DOHH2 (cell line): ENCODE measurements at regions not wholly inside any gene's neighbourhood (a gene's known extent, or its start where the extent isn't known, plus 50 kb on each side); places are given as distances from the start of the nearest gene placed in this dataset.

Experiments used
- H3F3A ChIP-seq: fragments of 200-600 bp; sonication (generic), shearing (Covaris generic); 2 replicates; pipeline ENCODE4 v1.6.0; 2016; ENCODE audit warnings: antibody characterized with exemption, mild to moderate bottlenecking; ENCODE audit not compliant: control insufficient read depth, insufficient read depth
- H3K27ac ChIP-seq: fragments of 200-600 bp; sonication (generic); 2 replicates; pipeline ENCODE4 v1.5.1; 2014; ENCODE audit warnings: low read depth, mild to moderate bottlenecking, low read length, moderate library complexity
- H3K27me3 ChIP-seq: fragments of 200-600 bp; sonication (generic); 2 replicates; pipeline ENCODE4 v1.6.1; 2014; ENCODE audit warnings: mild to moderate bottlenecking, low read length, mixed read lengths; ENCODE audit not compliant: control insufficient read depth
- H3K36me3 ChIP-seq: fragments of 200-600 bp; sonication (generic); 2 replicates; pipeline ENCODE4 v1.6.1; 2014; ENCODE audit warnings: mild to moderate bottlenecking, low read length, moderate library complexity, mixed read lengths; ENCODE audit not compliant: control insufficient read depth
- H3K4me1 ChIP-seq: fragments of 200-600 bp; sonication (generic); 2 replicates; pipeline ENCODE4 v1.6.1; 2014; ENCODE audit warnings: mild to moderate bottlenecking, low read length, mixed read lengths; ENCODE audit not compliant: control insufficient read depth
- H3K4me2 ChIP-seq: fragments of 200-600 bp; sonication (generic); 2 replicates; pipeline ENCODE4 v1.6.0; 2014; ENCODE audit warnings: mild to moderate bottlenecking, low read length, moderate library complexity
- H3K4me3 ChIP-seq: fragments of 200-600 bp; sonication (generic); 2 replicates; pipeline ENCODE4 v1.5.1; 2014; ENCODE audit warnings: mild to moderate bottlenecking, low read length, mixed read lengths
- H3K79me2 ChIP-seq: fragments of 200-600 bp; sonication (generic); 2 replicates; pipeline ENCODE4 v1.6.1; 2014; ENCODE audit warnings: mild to moderate bottlenecking, low read length, mixed read lengths; ENCODE audit not compliant: control insufficient read depth
- H3K9me2 ChIP-seq: fragments of 200-600 bp; sonication (generic); replicated peaks from 2 replicates; pipeline ENCODE4 v1.6.1; 2014; ENCODE audit warnings: mild to moderate bottlenecking, low read length, mixed read lengths; ENCODE audit not compliant: control insufficient read depth
- H3K9me3 ChIP-seq: fragments of 200-600 bp; sonication (generic); 2 replicates; pipeline ENCODE4 v1.6.1; 2014; ENCODE audit warnings: antibody characterized with exemption, low read length, mixed read lengths; ENCODE audit not compliant: control insufficient read depth, insufficient read depth
- H4K20me1 ChIP-seq: fragments of 200-600 bp; sonication (generic); 2 replicates; pipeline ENCODE4 v1.6.0; 2014; ENCODE audit warnings: low read depth, mild to moderate bottlenecking, antibody characterized with exemption, low read length, moderate library complexity; ENCODE audit not compliant: control insufficient read depth, insufficient read depth
- CTCF ChIP-seq: fragments of 200-600 bp; sonication (generic); IDR thresholded peaks from one replicate; pipeline ENCODE4 v1.5.1; 2014; ENCODE audit warnings: antibody characterized with exemption, mild to moderate bottlenecking, low read depth, low read length; ENCODE audit not compliant: poor library complexity, severe bottlenecking
- EZH2phosphoT487 ChIP-seq: fragments of 200-600 bp; sonication (generic); IDR thresholded peaks from 2 replicates; pipeline ENCODE4 v1.6.1; 2017; ENCODE audit warnings: borderline replicate concordance, mild to moderate bottlenecking, antibody characterized with exemption, low read length, moderate library complexity, mixed read lengths

- no peak overlapping the region for H3K4me3 ChIP-seq
- H3K4me1 ChIP-seq, result no peaks in the 10 kb centered on the region
- no peaks in the 10 kb centered on the region for H3K36me3 ChIP-seq
- no peaks in the 10 kb centered on the region for H3F3A ChIP-seq
- H3K79me2 ChIP-seq, result no peaks in the 10 kb centered on the region
- H3K9me3 ChIP-seq, result no peaks in the 10 kb centered on the region
- H4K20me1 ChIP-seq, result no peaks in the 10 kb centered on the region
- H3K27me3 ChIP-seq, result peaks cover 11% of the 10 kb centered on the region; the same call in 1 of the 2 replicates
- no peak overlapping the region for H3K27ac ChIP-seq
- TF ChIP-seq CTCF (no peak), EZH2phosphoT487 (no peak)
- no peaks in the 10 kb centered on the region for H3K9me2 ChIP-seq
- H3K4me2 ChIP-seq, result no peak overlapping the region
These were observed 81.3 kb downstream of the VEGFA start for GRCh38 chr6:43851204-43851865.

- Histone ChIP-seq H4K20me1 (no peaks in the 10 kb centered on the region), H3K9me3 (no peaks in the 10 kb centered on the region), H3K27me3 (peaks cover 13% of the 10 kb centered on the region; the same call in 1 of the 2 replicates), H3K79me2 (no peaks in the 10 kb centered on the region), H3K36me3 (no peaks in the 10 kb centered on the region), H3K9me2 (no peaks in the 10 kb centered on the region), H3K4me3 (no peak overlapping the region), H3K4me2 (no peak overlapping the region), H3K27ac (no peak overlapping the region), H3K4me1 (no peaks in the 10 kb centered on the region), H3F3A (no peaks in the 10 kb centered on the region)
- TF ChIP-seq CTCF (no peak), EZH2phosphoT487 (no peak)
These were observed 80.5 kb downstream of the VEGFA start for GRCh38 chr6:43850314-43851203.

GRCh38 chr6:43849844-43850243 is 79.8 kb downstream of the VEGFA start:
- Histone ChIP-seq H4K20me1 (no peaks in the 10 kb centered on the region), H3K36me3 (no peaks in the 10 kb centered on the region), H3K27me3 (peaks cover 20% of the 10 kb centered on the region; the same call in 1 of the 2 replicates), H3K9me2 (no peaks in the 10 kb centered on the region), H3K4me1 (no peaks in the 10 kb centered on the region), H3K27ac (no peak overlapping the region), H3K9me3 (no peaks in the 10 kb centered on the region), H3F3A (no peaks in the 10 kb centered on the region), H3K4me3 (no peak overlapping the region), H3K79me2 (no peaks in the 10 kb centered on the region), H3K4me2 (no peak overlapping the region)
- TF ChIP-seq EZH2phosphoT487 (no peak), CTCF (no peak)
